Neural cell (in vitro differentiated cells): ENCODE measurements at regions not wholly inside any gene's neighbourhood (a gene's known extent, or its start where the extent isn't known, plus 50 kb on each side); places are given as distances from the start of the nearest gene placed in this dataset.

Source experiments
- H2AFZ ChIP-seq: fragments of 200-600, 300-800 bp; sonication (generic), shearing (Covaris generic); 2 replicates; pipeline ENCODE4 v1.6.0; 2014; ENCODE audit warnings: low read depth, mild to moderate bottlenecking, antibody characterized with exemption, low read length, moderate library complexity
- H3F3A ChIP-seq: fragments of 200-600 bp; shearing (Covaris generic); 2 replicates; pipeline ENCODE4 v1.6.1; 2016; ENCODE audit warnings: mild to moderate bottlenecking, moderate library complexity, mixed read lengths, antibody characterized with exemption, low read length; ENCODE audit not compliant: insufficient read depth, poor library complexity, severe bottlenecking
- H3K27ac ChIP-seq: fragments of 200-600, 300-800 bp; sonication (generic), shearing (Covaris generic); 2 replicates; pipeline ENCODE4 v1.5.1; 2014; ENCODE audit warnings: mild to moderate bottlenecking, low read length, moderate library complexity
- H3K27me3 ChIP-seq: fragments of 300-800, 200-600 bp; sonication (generic), shearing (Covaris generic); 2 replicates; pipeline ENCODE4 v1.6.0; 2014; ENCODE audit warnings: mild to moderate bottlenecking, low read depth, low read length, moderate library complexity; ENCODE audit not compliant: insufficient read depth
- H3K36me3 ChIP-seq: fragments of 300-800, 200-600 bp; sonication (generic), shearing (Covaris generic); 2 replicates; pipeline ENCODE4 v1.5.1; 2014; ENCODE audit warnings: mild to moderate bottlenecking, antibody characterized with exemption, low read length, moderate library complexity; ENCODE audit not compliant: insufficient read depth
- H3K4me2 ChIP-seq: fragments of 300-800, 200-600 bp; sonication (generic), shearing (Covaris generic); 2 replicates; pipeline ENCODE4 v1.6.0; 2014; ENCODE audit warnings: mild to moderate bottlenecking, low read length
- H3K4me3 ChIP-seq: fragments of 300-800, 200-600 bp; sonication (generic), shearing (Covaris generic); 2 replicates; pipeline ENCODE4 v1.5.1; 2014; ENCODE audit warnings: mild to moderate bottlenecking, low read length, moderate library complexity
- H3K79me2 ChIP-seq: fragments of 200-600 bp; shearing (Covaris generic); replicated peaks from 2 replicates; pipeline ENCODE4 v1.6.0; 2014; ENCODE audit warnings: mild to moderate bottlenecking, low read length, moderate library complexity; ENCODE audit not compliant: insufficient read depth
- H3K9ac ChIP-seq: fragments of 300-800, 200-600 bp; sonication (generic), shearing (Covaris generic); 2 replicates; pipeline ENCODE4 v1.6.1; 2016; ENCODE audit warnings: mild to moderate bottlenecking, low read length, mixed read lengths
- H3K9me2 ChIP-seq: fragments of 200-600 bp; shearing (Covaris generic); 2 replicates; pipeline ENCODE4 v1.6.1; 2016; ENCODE audit warnings: mild to moderate bottlenecking, low read length, mixed read lengths; ENCODE audit not compliant: insufficient read depth
- H3K9me3 ChIP-seq: fragments of 200-600, 300-800 bp; sonication (generic), shearing (Covaris generic); 2 replicates; pipeline ENCODE4 v1.6.1; 2016; ENCODE audit warnings: mild to moderate bottlenecking, mixed run types, low read length, moderate library complexity, mixed read lengths
- H4K20me1 ChIP-seq: fragments of 200-600 bp; shearing (Covaris generic); 2 replicates; pipeline ENCODE4 v1.6.1; 2016; ENCODE audit warnings: mild to moderate bottlenecking, mixed run types; ENCODE audit not compliant: insufficient read depth
- EP300 ChIP-seq: fragments of 450-650 bp; conservative IDR thresholded peaks from 2 replicates; pipeline ENCODE4 v1.6.1; 2014; ENCODE audit warnings: antibody characterized with exemption, mild to moderate bottlenecking, moderate library complexity; ENCODE audit not compliant: poor library complexity, severe bottlenecking
- EZH2 ChIP-seq: fragments of 200-600, 300-800 bp; shearing (Covaris generic), sonication (generic); IDR thresholded peaks from 2 replicates; pipeline ENCODE4 v1.6.1; 2014; ENCODE audit warnings: antibody characterized with exemption, low read length, borderline replicate concordance, mild to moderate bottlenecking; ENCODE audit not compliant: insufficient read depth, poor library complexity, severe bottlenecking
- MXI1 ChIP-seq: fragments of 450-650 bp; conservative IDR thresholded peaks from 2 replicates; pipeline ENCODE4 v1.6.1; 2014; ENCODE audit warnings: antibody characterized with exemption, mild to moderate bottlenecking; ENCODE audit not compliant: poor library complexity, severe bottlenecking
- POLR2AphosphoS5 ChIP-seq: IDR thresholded peaks from 2 replicates; pipeline ENCODE4 v1.6.1; 2012
- RAD21 ChIP-seq: fragments of 450-650 bp; conservative IDR thresholded peaks from 2 replicates; pipeline ENCODE4 v1.6.1; 2014; ENCODE audit warnings: antibody characterized with exemption, mild to moderate bottlenecking, moderate library complexity
- SMC3 ChIP-seq: fragments of 450-650 bp; conservative IDR thresholded peaks from 2 replicates; pipeline ENCODE4 v1.6.1; 2014; ENCODE audit warnings: antibody characterized with exemption, mild to moderate bottlenecking, moderate library complexity; ENCODE audit not compliant: poor library complexity
- TAF1 ChIP-seq: IDR thresholded peaks from 2 replicates; pipeline ENCODE4 v1.6.1; 2012; ENCODE audit warnings: low read depth
- TF ChIP-seq, protein P1 (sequence below): fragments of 450-650 bp; IDR thresholded peaks from 2 replicates; pipeline ENCODE4 v1.5.1; 2014; ENCODE audit warnings: antibody characterized with exemption, mild to moderate bottlenecking, moderate library complexity; ENCODE audit not compliant: poor library complexity, severe bottlenecking
- TF ChIP-seq, protein P2 (sequence below): IDR thresholded peaks from 2 replicates; pipeline ENCODE4 v1.6.1; 2012; ENCODE audit warnings: borderline replicate concordance

DNA sequence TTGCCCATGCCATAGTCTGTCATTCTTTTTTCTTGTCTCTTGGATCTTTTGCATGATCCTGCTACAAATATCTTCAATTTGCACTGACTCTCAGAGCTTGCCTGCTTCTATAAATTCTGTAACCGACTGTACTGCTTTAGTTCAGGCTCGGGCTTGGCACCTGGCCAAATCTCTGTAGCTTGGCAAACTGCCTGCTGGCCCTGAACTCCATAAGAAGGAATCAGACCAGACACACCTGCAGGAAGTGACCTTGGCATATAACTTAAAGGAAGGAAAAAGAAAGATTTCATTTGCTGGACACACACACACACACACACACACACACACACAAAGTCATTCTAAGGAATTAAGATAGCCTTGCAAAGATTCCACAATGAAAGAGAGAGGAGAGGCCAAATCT lies 291.2 kb upstream of the DDX18 start:
- Histone ChIP-seq H3K9me3 (no peaks in the 10 kb centered on the region), H3K27me3 (no peaks in the 10 kb centered on the region), H3K4me3 (no peak overlapping the region), H3K27ac (no peak overlapping the region), H3K36me3 (no peaks in the 10 kb centered on the region), H3K9ac (no peak overlapping the region), H2AFZ (no peak overlapping the region), H3K4me2 (no peak overlapping the region), H3F3A (no peaks in the 10 kb centered on the region), H3K9me2 (no peaks in the 10 kb centered on the region), H4K20me1 (no peaks in the 10 kb centered on the region), H3K79me2 (no peaks in the 10 kb centered on the region)
- TF ChIP-seq, protein P1, sequence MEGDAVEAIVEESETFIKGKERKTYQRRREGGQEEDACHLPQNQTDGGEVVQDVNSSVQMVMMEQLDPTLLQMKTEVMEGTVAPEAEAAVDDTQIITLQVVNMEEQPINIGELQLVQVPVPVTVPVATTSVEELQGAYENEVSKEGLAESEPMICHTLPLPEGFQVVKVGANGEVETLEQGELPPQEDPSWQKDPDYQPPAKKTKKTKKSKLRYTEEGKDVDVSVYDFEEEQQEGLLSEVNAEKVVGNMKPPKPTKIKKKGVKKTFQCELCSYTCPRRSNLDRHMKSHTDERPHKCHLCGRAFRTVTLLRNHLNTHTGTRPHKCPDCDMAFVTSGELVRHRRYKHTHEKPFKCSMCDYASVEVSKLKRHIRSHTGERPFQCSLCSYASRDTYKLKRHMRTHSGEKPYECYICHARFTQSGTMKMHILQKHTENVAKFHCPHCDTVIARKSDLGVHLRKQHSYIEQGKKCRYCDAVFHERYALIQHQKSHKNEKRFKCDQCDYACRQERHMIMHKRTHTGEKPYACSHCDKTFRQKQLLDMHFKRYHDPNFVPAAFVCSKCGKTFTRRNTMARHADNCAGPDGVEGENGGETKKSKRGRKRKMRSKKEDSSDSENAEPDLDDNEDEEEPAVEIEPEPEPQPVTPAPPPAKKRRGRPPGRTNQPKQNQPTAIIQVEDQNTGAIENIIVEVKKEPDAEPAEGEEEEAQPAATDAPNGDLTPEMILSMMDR = no peak
- TF ChIP-seq EP300 (no peak), TAF1 (no peak), EZH2 (no peak), RAD21 (no peak), SMC3 (no peak), POLR2AphosphoS5 (no peak), MXI1 (no peak)
- TF ChIP-seq, protein P2, sequence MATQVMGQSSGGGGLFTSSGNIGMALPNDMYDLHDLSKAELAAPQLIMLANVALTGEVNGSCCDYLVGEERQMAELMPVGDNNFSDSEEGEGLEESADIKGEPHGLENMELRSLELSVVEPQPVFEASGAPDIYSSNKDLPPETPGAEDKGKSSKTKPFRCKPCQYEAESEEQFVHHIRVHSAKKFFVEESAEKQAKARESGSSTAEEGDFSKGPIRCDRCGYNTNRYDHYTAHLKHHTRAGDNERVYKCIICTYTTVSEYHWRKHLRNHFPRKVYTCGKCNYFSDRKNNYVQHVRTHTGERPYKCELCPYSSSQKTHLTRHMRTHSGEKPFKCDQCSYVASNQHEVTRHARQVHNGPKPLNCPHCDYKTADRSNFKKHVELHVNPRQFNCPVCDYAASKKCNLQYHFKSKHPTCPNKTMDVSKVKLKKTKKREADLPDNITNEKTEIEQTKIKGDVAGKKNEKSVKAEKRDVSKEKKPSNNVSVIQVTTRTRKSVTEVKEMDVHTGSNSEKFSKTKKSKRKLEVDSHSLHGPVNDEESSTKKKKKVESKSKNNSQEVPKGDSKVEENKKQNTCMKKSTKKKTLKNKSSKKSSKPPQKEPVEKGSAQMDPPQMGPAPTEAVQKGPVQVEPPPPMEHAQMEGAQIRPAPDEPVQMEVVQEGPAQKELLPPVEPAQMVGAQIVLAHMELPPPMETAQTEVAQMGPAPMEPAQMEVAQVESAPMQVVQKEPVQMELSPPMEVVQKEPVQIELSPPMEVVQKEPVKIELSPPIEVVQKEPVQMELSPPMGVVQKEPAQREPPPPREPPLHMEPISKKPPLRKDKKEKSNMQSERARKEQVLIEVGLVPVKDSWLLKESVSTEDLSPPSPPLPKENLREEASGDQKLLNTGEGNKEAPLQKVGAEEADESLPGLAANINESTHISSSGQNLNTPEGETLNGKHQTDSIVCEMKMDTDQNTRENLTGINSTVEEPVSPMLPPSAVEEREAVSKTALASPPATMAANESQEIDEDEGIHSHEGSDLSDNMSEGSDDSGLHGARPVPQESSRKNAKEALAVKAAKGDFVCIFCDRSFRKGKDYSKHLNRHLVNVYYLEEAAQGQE = no peak

DNA sequence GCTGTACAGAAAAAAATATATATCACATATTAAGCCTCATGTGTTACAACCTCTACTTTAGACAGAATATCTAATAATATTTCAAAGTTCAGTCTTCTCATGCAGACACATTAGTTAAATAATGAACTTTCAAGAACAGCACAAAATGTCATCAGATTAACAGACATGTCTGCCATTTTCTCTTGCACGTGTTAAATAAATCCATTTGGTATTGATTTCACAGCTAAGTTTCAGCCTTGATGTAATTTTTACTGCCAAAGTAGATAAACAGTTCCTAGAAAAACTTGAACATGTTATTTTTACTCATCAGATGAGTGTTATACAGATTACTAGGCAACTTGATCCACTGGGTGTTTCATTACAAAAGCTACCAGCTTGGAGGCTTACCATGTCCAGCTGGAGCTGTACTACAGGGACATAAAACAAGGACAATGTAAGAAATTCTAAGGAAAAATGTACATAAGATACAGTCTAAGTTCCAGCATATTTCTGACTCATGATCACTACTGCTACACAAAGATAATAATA lies 290.7 kb upstream of the DDX18 start:
- Histone ChIP-seq H3K9me2 (no peaks in the 10 kb centered on the region), H3K4me3 (no peak overlapping the region), H2AFZ (no peak overlapping the region), H3K36me3 (no peaks in the 10 kb centered on the region), H3K4me2 (no peak overlapping the region), H3K79me2 (no peaks in the 10 kb centered on the region), H3K27me3 (no peaks in the 10 kb centered on the region), H3K27ac (no peak overlapping the region), H3K9ac (no peak overlapping the region), H3F3A (no peaks in the 10 kb centered on the region), H4K20me1 (no peaks in the 10 kb centered on the region), H3K9me3 (no peaks in the 10 kb centered on the region)
- TF ChIP-seq MXI1 = no peak

DNA sequence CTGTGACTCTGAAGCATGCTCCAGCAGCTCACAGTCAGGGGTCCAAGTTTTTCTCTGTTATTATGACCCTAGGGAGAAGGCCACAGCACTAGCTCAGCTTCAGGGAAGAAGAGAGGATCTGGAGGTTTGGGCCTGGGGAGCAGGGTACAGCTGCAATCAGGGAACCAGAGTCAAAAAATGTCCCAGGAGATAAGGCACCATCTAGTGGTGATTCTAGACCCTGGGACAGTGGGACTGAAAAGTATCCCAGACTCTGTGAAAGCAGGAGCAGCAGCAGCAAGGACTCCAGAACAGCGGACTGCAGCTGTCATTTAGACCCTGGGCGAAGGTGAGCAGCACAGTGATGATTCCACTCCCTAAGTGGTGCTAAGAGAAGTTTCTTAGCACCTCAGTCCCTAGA lies 278.4 kb upstream of the DDX18 start:
- Histone ChIP-seq H4K20me1 (no peaks in the 10 kb centered on the region), H3K9me3 (peaks cover 7% of the 10 kb centered on the region), H3K36me3 (no peaks in the 10 kb centered on the region), H3F3A (no peaks in the 10 kb centered on the region), H3K4me2 (no peak overlapping the region), H2AFZ (no peak overlapping the region), H3K27me3 (no peaks in the 10 kb centered on the region), H3K9me2 (no peaks in the 10 kb centered on the region), H3K27ac (no peak overlapping the region), H3K9ac (no peak overlapping the region), H3K79me2 (no peaks in the 10 kb centered on the region), H3K4me3 (no peak overlapping the region)
- TF ChIP-seq, protein P2 = no peak
- TF ChIP-seq EP300 (no peak), RAD21 (no peak), EZH2 (no peak), TAF1 (no peak), MXI1 (no peak), SMC3 (no peak), POLR2AphosphoS5 (no peak)
- TF ChIP-seq, protein P1 = no peak
